ENCODE measurements at regions not wholly inside any gene's neighbourhood (a gene's known extent, or its start where the extent isn't known, plus 50 kb on each side); places are given as distances from the start of the nearest gene placed in this dataset.

DNA sequence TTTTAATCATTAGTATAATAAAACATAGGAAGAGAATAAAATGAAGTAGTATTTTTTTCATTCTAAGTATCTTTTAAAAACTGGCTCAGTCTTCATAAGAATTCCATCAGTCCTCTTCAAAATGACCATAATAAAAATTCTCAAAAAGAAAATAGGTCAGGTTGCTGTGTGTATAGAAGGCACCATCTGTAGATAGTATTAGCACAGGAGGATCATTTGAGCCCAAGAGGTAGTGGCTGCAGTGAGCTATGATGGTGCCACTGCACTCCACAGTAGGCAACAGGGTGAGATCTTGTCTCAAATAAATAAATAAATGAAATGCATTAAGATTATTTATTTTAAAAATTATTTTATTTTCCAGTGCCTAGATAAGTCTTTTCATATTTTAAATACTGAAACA, 475.8 kb downstream of the ZNF804A start:
- Histone ChIP-seq H3K4me1 (no peaks in the 10 kb centered on the region), H3K4me3 (no peak overlapping the region), H3K36me3 (no peaks in the 10 kb centered on the region), H3K27me3 (no peaks in the 10 kb centered on the region), H3K9me3 (no peaks in the 10 kb centered on the region), H3K27ac (no peak overlapping the region)
- TF ChIP-seq, protein P1, sequence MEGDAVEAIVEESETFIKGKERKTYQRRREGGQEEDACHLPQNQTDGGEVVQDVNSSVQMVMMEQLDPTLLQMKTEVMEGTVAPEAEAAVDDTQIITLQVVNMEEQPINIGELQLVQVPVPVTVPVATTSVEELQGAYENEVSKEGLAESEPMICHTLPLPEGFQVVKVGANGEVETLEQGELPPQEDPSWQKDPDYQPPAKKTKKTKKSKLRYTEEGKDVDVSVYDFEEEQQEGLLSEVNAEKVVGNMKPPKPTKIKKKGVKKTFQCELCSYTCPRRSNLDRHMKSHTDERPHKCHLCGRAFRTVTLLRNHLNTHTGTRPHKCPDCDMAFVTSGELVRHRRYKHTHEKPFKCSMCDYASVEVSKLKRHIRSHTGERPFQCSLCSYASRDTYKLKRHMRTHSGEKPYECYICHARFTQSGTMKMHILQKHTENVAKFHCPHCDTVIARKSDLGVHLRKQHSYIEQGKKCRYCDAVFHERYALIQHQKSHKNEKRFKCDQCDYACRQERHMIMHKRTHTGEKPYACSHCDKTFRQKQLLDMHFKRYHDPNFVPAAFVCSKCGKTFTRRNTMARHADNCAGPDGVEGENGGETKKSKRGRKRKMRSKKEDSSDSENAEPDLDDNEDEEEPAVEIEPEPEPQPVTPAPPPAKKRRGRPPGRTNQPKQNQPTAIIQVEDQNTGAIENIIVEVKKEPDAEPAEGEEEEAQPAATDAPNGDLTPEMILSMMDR (IDR thresholded peaks at IDR 0.05) = no peak
- TF ChIP-seq POLR2A (IDR thresholded peaks at IDR 0.05) = no peak
- intact Hi-C loops (cut with DNase I; ENCODE audit: low total_unique reads) = no loop called here
- DNase-seq (ENCODE audit: low spot score in 2 of 2) = no peak

DNA sequence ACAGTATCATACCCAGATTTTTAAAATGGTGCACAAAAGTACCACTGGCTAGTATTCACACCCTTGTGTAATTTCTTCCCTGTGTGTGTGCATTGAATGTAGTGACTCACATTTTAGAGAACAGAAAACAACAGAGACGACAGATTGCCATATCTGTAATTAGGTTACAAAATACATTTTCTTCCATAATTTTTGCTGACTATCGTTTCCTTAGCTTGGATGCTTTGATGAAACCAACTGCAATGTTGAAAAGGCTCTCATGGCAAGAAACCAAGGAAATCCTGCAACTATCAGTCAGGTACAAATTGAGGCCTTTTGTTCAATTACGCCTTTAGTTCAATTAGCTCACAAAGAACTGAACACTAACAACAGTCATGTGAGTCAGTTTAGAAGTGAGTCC, 484.4 kb downstream of the ZNF804A start:
- Histone ChIP-seq H3K36me3 (no peaks in the 10 kb centered on the region), H3K4me1 (no peaks in the 10 kb centered on the region), H3K27me3 (no peaks in the 10 kb centered on the region), H3K9me3 (no peaks in the 10 kb centered on the region), H3K27ac (no peak overlapping the region), H3K4me3 (no peak overlapping the region)
- intact Hi-C loops (cut with DNase I; ENCODE audit: low total_unique reads) = no loop called here
- DNase-seq (ENCODE audit: low spot score in 2 of 2) = no peak
- TF ChIP-seq POLR2A (IDR thresholded peaks at IDR 0.05) (no peak), POLR2AphosphoS5 (IDR thresholded peaks at IDR 0.05) (no peak)
- TF ChIP-seq, protein P1 (IDR thresholded peaks at IDR 0.05) = no peak

DNA sequence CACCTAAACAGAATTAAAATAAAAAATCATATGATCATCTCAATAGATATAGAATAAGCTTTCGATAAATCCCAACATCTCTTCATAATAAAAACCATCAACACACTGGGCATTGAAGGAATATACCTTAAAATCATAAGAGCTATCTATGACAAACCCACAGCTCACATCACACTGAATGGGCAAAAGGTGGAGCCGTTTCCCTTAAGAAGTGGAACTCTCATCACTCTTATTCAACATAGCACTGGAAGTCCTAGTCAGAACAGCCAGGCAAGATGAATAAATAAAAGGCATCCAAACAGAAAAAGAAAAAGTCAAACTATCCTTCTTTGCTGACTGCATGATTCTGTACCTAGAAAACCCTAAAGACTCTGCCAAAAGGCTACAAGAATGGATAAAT, 510.3 kb downstream of the ZNF804A start:
- Histone ChIP-seq H3K4me3 (no peak overlapping the region), H3K9me3 (peaks cover 0 to 8% of the 10 kb centered on the region in 2 donors), H3K27ac (no peak overlapping the region), H3K27me3 (no peaks in the 10 kb centered on the region), H3K4me1 (no peaks in the 10 kb centered on the region), H3K36me3 (no peaks in the 10 kb centered on the region)
- intact Hi-C loops (cut with DNase I; ENCODE audit: low total_unique reads) = no loop called here
- no peak for DNase-seq (ENCODE audit: low spot score in 2 of 2)
- TF ChIP-seq, protein P1 (IDR thresholded peaks at IDR 0.05) = no peak
- TF ChIP-seq POLR2AphosphoS5 (IDR thresholded peaks at IDR 0.05) = no peak
- TF ChIP-seq POLR2A (IDR thresholded peaks at IDR 0.05) = no peak

DNA sequence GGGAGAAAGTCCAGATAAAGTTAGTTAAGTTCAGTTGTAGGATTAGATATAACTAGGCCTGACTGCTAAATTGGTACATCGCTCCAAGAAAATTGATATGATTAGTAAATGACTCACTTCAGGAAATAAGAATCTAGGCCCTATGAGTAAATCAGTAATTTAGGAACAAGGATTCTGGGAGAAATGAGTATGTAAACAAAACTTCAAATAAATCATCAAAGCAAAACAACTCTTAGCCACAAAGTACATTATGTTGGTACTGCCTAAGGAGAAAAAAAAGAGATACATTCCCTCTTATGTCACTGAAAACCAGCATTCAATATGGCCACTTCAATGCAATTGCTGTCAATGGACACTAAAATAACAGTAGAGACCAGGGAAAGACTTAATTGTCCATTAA, 529.1 kb downstream of the ZNF804A start:
- DNase-seq (ENCODE audit: low spot score in 2 of 2) = no peak
- Histone ChIP-seq H3K4me1 (no peaks in the 10 kb centered on the region), H3K4me3 (no peak overlapping the region), H3K9me3 (peaks cover 0 to under 1% of the 10 kb centered on the region in 2 donors), H3K27me3 (no peaks in the 10 kb centered on the region), H3K27ac (no peak overlapping the region), H3K36me3 (no peaks in the 10 kb centered on the region)
- intact Hi-C loops (cut with DNase I; ENCODE audit: low total_unique reads) = no loop called here
- TF ChIP-seq POLR2AphosphoS5 (IDR thresholded peaks at IDR 0.05) (no peak), POLR2A (IDR thresholded peaks at IDR 0.05) (no peak)
- TF ChIP-seq, protein P1 (IDR thresholded peaks at IDR 0.05) = no peak

DNA sequence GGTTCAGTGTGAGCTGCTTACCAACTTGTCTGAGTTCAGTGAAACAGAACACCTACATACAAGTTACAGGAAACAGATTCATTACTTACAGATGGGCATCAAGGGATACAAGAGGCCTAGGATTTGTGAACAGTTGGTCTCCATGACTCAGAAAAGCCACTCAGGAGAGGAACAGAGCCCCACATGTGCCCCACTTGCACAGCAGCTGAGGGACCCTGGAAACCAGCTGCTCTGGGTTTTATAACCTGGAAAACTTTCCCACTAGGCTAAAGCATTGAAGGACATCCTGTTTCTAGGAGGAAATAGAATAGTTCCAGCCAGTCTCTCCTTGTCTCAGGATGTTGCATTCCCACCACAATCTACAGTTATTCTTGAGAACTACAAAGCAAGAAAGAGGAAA, 530.0 kb downstream of the ZNF804A start:
- no peaks in the 10 kb centered on the region for H3K36me3 ChIP-seq
- intact Hi-C loops (cut with DNase I; ENCODE audit: low total_unique reads) = no loop called here
- peaks cover 0 to 4% of the 10 kb centered on the region in 2 donors for H3K9me3 ChIP-seq
- DNase-seq (ENCODE audit: low spot score in 2 of 2) = no peak
- TF ChIP-seq POLR2A (IDR thresholded peaks at IDR 0.05) (no peak), POLR2AphosphoS5 (IDR thresholded peaks at IDR 0.05) (no peak)
- TF ChIP-seq, protein P1 (IDR thresholded peaks at IDR 0.05) = no peak
- no peaks in the 10 kb centered on the region for H3K4me1 ChIP-seq
- H3K27me3 ChIP-seq = no peaks in the 10 kb centered on the region
- H3K4me3 ChIP-seq = no peak overlapping the region
- no peak overlapping the region for H3K27ac ChIP-seq
